C4-2B (cell line): ENCODE measurements at regions not wholly inside any gene's neighbourhood (a gene's known extent, or its start where the extent isn't known, plus 50 kb on each side); places are given as distances from the start of the nearest gene placed in this dataset.

Source experiments
- ZFX ChIP-seq: fragments of 450-650 bp; IDR thresholded peaks from 2 replicates; pipeline ENCODE4 v1.6.1; 2017
- TF ChIP-seq, protein P1 (sequence below): fragments of 450-650 bp; conservative IDR thresholded peaks from 2 replicates; pipeline ENCODE4 v1.5.1; 2017; ENCODE audit warnings: mild to moderate bottlenecking

DNA sequence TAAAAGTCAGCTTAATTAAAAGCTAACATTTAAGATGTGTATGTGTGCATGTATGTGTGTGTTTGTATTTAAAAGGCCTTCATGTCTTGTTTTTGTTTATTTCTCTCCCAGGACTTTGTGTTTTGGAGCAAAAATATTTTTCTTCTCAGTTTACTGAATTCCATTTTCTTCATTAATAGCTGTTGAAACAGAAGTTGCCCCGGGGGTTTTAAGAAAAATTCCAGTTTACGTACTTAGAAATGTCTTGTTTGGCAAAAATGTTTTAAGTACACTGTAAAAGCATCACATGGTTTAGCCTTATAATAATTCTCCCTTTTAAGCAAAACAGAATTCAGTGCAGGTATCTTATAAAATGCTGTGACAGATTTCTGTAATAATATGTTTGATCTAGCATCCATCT is 1233.0 kb upstream of the NRXN1 start:
- TF ChIP-seq, protein P1, sequence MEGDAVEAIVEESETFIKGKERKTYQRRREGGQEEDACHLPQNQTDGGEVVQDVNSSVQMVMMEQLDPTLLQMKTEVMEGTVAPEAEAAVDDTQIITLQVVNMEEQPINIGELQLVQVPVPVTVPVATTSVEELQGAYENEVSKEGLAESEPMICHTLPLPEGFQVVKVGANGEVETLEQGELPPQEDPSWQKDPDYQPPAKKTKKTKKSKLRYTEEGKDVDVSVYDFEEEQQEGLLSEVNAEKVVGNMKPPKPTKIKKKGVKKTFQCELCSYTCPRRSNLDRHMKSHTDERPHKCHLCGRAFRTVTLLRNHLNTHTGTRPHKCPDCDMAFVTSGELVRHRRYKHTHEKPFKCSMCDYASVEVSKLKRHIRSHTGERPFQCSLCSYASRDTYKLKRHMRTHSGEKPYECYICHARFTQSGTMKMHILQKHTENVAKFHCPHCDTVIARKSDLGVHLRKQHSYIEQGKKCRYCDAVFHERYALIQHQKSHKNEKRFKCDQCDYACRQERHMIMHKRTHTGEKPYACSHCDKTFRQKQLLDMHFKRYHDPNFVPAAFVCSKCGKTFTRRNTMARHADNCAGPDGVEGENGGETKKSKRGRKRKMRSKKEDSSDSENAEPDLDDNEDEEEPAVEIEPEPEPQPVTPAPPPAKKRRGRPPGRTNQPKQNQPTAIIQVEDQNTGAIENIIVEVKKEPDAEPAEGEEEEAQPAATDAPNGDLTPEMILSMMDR, result no peak
- no peak for TF ChIP-seq ZFX
